K562 (cell line): ENCODE measurements at regions not wholly inside any gene's neighbourhood (a gene's known extent, or its start where the extent isn't known, plus 50 kb on each side); places are given as distances from the start of the nearest gene placed in this dataset.

ENCODE experiments used
- CTCF ChIP-seq, 3 experiments: IDR thresholded peaks in 2 of 3; conservative IDR thresholded peaks in 1 of 3; 2 replicates each; pipeline ENCODE4 v1.5.1; 2011 to 2012; ENCODE audit warnings: low read length in 3 of 3, mild to moderate bottlenecking in 3 of 3, control low read depth in 2 of 3, improper control_type of control experiment in 1 of 3, inconsistent platforms in 1 of 3, low read depth in 1 of 3, mixed read lengths in 1 of 3, moderate library complexity in 1 of 3; ENCODE audit not compliant: insufficient read depth in 2 of 3
- EP300 ChIP-seq: IDR thresholded peaks from 2 replicates; pipeline ENCODE4 v1.6.1; 2012; ENCODE audit warnings: low read length, improper control_type of control experiment
- L3MBTL2 ChIP-seq: fragments of 450-650 bp; IDR thresholded peaks from 2 replicates; pipeline ENCODE4 v1.6.1; 2016; ENCODE audit warnings: mild to moderate bottlenecking, moderate library complexity
- MEF2A ChIP-seq: IDR thresholded peaks from 2 replicates; pipeline ENCODE4 v1.6.1; 2011; ENCODE audit warnings: low read depth, mild to moderate bottlenecking, low read length, moderate library complexity; ENCODE audit not compliant: control insufficient read depth
- PTRF ChIP-seq: fragments of 450-650 bp; IDR thresholded peaks from 2 replicates; pipeline ENCODE4 v1.6.1; 2016; ENCODE audit warnings: mild to moderate bottlenecking, missing genetic modification characterization, missing compliant biosample characterization
- SNAPC5 ChIP-seq: fragments of 250-450 bp; sonication (Bioruptor Pico); IDR thresholded peaks from 2 replicates; pipeline ENCODE4 v1.8.0; 2021; ENCODE audit warnings: moderate library complexity, mild to moderate bottlenecking, inconsistent platforms
- ZBTB2 ChIP-seq: fragments of 450-650 bp; IDR thresholded peaks from 2 replicates; pipeline ENCODE4 v1.6.1; 2016; ENCODE audit warnings: antibody characterized with exemption
- ZFP91 ChIP-seq: sonication (generic); formaldehyde crosslinking; IDR thresholded peaks from 2 replicates; pipeline ENCODE4 v1.8.0; 2022; ENCODE audit warnings: mild to moderate bottlenecking, missing genetic modification reagents
- ZNF609 ChIP-seq: sonication (generic); formaldehyde crosslinking; IDR thresholded peaks from 2 replicates; pipeline ENCODE4 v1.8.1; 2023; ENCODE audit warnings: missing genetic modification reagents, mild to moderate bottlenecking, borderline replicate concordance
- ZNF695 ChIP-seq: fragments of 450-650 bp; formaldehyde crosslinking; IDR thresholded peaks from 2 replicates; pipeline ENCODE4 v1.4.0; 2020; ENCODE audit warnings: mild to moderate bottlenecking, moderate library complexity
- ZNF77 ChIP-seq: fragments of 250-450 bp; sonication (Bioruptor Pico); IDR thresholded peaks from 2 replicates; pipeline ENCODE4 v1.5.0; 2020

- no peak for TF ChIP-seq SNAPC5
- no peak for TF ChIP-seq L3MBTL2
- no peak for TF ChIP-seq CTCF (IDR thresholded peaks at IDR 0.05 in 2 of 3, conservative IDR thresholded peaks at IDR 0.05 in 1 of 3; ENCODE audit: insufficient read depth in 2 of 3, low read depth in 1 of 3, low read length in 3 of 3)
- TF ChIP-seq ZNF77 (CRISPR knock-in tag), result no peak
- TF ChIP-seq MEF2A, result no peak
- TF ChIP-seq EP300, result no peak
- no peak for TF ChIP-seq PTRF (tag)
- TF ChIP-seq ZFP91 (CRISPR knock-in tag), result no peak
- TF ChIP-seq ZBTB2, result no peak
- TF ChIP-seq ZNF609 (CRISPR knock-in tag), result no peak
- TF ChIP-seq ZNF695 (CRISPR knock-in tag), result no peak
These were observed 394.1 kb upstream of the FAR2 start for GRCh38 chr12:28755027-28755426.
